Islet of Langerhans (tissue), 1 donor: ENCODE measurements at regions not wholly inside any gene's neighbourhood (a gene's known extent, or its start where the extent isn't known, plus 50 kb on each side); places are given as distances from the start of the nearest gene placed in this dataset.
"Not testable (repeated sequence)": the region's sequence is repeated elsewhere in the genome, so short reads cannot be mapped to it uniquely, and the experiment has no call there.

Source experiments
- FAIRE-seq: peaks from one replicate; lab custom pipeline; 2011; peaks lifted over from hg19 to GRCh38; lab: Jason Lieb, UNC

- FAIRE-seq: peak; percentile 89
These were observed 526.9 kb downstream of the BCKDHB start for GRCh38 chr6:80633412-80633811.

DNA sequence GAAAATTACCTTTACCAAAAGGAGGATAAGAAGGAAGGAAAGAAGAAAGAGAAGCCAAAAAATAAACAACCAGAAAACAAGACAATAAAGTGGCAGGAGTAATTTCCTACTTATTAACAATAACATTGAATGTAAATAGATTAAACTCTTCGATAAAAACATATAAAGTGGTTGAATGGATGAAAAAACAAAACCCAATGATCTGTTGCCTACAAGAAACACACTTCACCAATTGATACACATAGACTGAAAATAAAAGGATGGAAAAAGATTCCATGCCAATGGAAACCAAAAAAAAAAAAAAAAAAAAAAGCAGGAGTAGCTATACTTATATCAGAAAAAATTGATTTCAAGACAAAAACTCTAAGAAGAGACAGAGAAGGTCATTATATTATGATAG lies 518.9 kb downstream of the BCKDHB start:
- FAIRE-seq: peak; percentile 30

DNA sequence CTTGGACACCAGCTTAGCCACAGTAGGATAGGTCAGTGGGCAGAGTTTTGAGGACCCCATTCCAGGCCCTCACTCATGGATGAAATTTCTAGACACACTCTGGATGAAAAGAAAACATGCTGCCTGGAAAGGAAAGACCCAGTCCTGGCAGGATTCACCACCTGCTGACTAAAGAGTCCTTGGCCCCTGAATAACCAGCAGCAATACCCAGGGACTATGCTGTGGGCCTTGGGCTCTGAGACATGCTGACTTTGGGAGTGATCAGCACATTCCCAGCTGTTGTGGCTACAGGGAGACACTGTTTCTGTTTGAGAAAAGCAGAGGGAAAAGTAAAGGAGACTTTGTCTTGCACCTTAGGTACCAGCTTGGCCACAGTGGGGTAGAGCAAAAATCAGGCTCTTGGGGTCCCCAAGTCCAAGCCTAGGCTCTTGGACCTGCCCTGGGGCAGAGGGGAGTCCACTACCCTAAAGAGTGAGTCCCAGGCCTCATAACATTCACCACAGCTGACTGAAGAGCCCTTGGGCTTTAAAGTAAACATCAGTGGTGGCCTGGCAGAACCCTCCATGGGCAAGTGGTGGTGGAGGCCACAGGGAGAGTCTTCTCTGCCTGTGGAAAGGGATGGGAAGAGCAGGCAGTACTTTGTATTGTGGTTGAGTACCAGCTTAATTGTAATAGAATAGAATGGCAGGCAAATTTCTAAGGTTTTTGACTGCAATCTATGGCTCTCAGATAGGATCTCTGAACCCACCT lies 516.8 kb downstream of the BCKDHB start:
- FAIRE-seq: no peak

DNA sequence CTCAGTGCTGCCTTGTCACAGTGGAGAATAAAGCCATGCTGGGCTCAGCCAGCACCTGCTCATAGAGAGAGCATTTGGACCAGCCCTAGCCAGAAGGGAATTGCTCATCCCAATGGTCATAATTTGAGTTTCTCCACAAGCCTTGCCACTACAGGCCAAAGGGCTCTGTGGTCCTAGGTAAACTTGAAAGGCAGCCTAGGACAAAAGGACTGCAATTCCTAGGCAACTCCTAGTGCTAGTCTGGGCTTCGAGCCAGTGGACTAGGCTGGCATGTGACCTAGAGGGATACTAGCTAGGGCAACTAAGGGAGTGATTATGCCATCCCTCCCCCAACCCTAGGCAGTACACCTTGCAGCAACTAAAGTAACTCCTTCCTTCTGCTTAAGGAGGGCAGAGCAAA lies 516.2 kb downstream of the BCKDHB start:
- FAIRE-seq: no peak

GRCh38 chr6:80618953-80619352 lies 512.5 kb downstream of the BCKDHB start:
- peak; percentile 41 for FAIRE-seq

DNA sequence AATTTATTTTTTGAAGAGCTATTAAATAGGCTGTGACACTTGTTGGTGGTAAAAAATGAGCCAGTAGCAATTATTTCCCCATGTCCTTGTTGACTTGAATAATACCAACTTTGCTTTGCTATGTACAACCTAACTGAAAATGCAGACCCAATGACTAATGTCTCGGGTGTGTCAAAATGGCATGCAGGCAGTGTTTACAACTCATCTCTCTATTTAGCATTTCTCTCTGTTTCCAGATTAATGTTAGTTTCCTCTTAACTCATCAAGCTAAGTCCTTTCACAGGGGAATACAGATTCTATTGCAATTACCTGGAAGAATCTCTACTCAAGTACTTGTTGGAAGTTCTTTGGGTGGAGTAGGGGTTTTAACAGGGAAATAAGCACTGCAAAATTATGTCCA lies 504.4 kb downstream of the BCKDHB start:
- FAIRE-seq: peak; percentile 89

DNA sequence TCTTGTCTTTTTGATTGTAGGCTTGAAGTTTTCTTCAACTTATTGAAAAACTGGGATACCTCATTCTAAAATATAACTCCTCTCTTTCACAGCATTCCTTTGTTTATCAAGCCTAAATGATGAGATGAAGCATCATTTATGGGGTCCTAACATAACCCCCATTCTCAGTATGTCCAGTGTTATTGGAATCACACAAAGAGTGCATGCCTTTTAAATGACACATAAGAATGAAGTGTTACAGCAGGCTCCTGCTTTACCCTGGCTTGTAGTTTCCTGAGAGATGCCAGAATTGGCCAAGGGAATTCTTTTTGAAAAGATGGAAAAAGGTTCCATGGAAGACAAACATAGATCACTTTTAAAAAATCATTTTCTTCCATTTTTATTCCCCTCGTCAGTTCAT lies 502.4 kb downstream of the BCKDHB start:
- FAIRE-seq: no peak

GRCh38 chr6:80607811-80608391 lies 501.4 kb downstream of the BCKDHB start:
- FAIRE-seq: peak; percentile 9

- FAIRE-seq: peak; percentile 98
These were observed 498.9 kb downstream of the BCKDHB start for GRCh38 chr6:80605165-80605989.

DNA sequence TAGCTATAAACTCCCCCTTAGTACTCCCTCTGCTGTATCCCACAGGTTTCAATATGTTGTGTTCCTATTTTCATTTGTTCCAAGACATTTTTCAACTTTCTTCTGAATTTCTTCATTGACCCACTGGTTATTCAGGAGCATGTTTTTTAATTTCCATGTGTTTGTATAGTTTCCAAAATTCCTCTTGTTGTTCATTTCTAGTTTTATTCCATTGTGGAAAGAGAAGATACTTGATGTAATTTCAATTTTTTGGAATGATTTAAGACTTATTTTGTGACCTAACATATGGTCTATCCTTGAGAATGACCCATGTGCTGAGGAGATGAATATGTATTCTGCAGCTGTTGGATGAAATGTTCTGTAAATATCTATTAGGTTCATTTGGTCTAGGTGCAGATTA lies 497.2 kb downstream of the BCKDHB start:
- no peak for FAIRE-seq

- FAIRE-seq: no peak
These were observed 488.0 kb downstream of the BCKDHB start for GRCh38 chr6:80594461-80594860.

GRCh38 chr6:80592436-80592835 lies 486.0 kb downstream of the BCKDHB start:
- FAIRE-seq: no peak

GRCh38 chr6:80586242-80586641 lies 479.8 kb downstream of the BCKDHB start:
- FAIRE-seq: no peak

GRCh38 chr6:80579391-80580023 lies 473.0 kb downstream of the BCKDHB start:
- FAIRE-seq: no peak

- not testable (repeated sequence) for FAIRE-seq
These were observed 466.8 kb downstream of the BCKDHB start for GRCh38 chr6:80573320-80573719.

- peak; percentile 75 for FAIRE-seq
These were observed 459.9 kb downstream of the BCKDHB start for GRCh38 chr6:80566361-80566760.

GRCh38 chr6:80553071-80553740 lies 446.7 kb downstream of the BCKDHB start:
- FAIRE-seq: no peak

GRCh38 chr6:80550748-80551147 lies 444.3 kb downstream of the BCKDHB start:
- no peak for FAIRE-seq

GRCh38 chr6:80550281-80550680 lies 443.8 kb downstream of the BCKDHB start:
- no peak for FAIRE-seq

DNA sequence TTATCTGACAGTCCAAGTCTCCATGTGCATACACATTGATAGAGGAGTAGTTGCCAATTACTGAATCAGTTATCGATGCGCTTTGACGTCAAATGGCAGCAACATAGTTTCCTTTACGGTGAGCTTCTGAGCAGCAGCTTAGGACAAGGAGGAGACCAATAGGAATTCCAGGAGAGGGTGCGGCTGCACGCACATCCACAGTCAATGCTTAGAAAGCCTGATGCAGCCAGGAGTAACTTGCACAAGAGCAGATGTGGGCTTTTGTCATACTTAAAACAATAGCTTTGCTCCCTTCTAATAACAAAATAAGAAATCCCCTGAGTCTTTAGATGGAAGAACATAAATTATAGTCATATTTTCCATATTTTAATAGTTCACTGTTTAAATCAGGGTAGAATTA lies 442.1 kb downstream of the BCKDHB start:
- no peak for FAIRE-seq

GRCh38 chr6:80547827-80548226 lies 441.4 kb downstream of the BCKDHB start:
- FAIRE-seq: no peak
